NT2/D1 (cell line): ENCODE measurements at regions not wholly inside any gene's neighbourhood (a gene's known extent, or its start where the extent isn't known, plus 50 kb on each side); places are given as distances from the start of the nearest gene placed in this dataset.

ENCODE experiments used
- DNase-seq: peaks from one replicate; pipeline ENCODE4 v3.0.0-alpha.2; 2011; ENCODE audit warnings: low read depth, low spot score
- H3K27me3 ChIP-seq: 2 replicates; pipeline ENCODE4 v1.6.0; 2011; ENCODE audit warnings: mild to moderate bottlenecking; ENCODE audit not compliant: insufficient read length, insufficient read depth
- H3K36me3 ChIP-seq: 2 replicates; pipeline ENCODE4 v1.6.1; 2011; ENCODE audit warnings: mild to moderate bottlenecking, low read length, mixed read lengths; ENCODE audit not compliant: insufficient read depth, insufficient read length
- H3K4me1 ChIP-seq: 2 replicates; pipeline ENCODE4 v1.5.1; 2011; ENCODE audit not compliant: insufficient read depth, insufficient read length
- H3K4me3 ChIP-seq: 2 replicates; pipeline ENCODE4 v1.5.1; 2011; ENCODE audit warnings: low read depth; ENCODE audit not compliant: insufficient read length
- H3K9ac ChIP-seq: 2 replicates; pipeline ENCODE4 v1.6.0; 2011; ENCODE audit warnings: low read depth; ENCODE audit not compliant: insufficient read length
- H3K9me3 ChIP-seq: 2 replicates; pipeline ENCODE4 v1.5.1; 2011; ENCODE audit warnings: mild to moderate bottlenecking, low read length; ENCODE audit not compliant: insufficient read depth
- SUZ12 ChIP-seq: IDR thresholded peaks from 2 replicates; pipeline ENCODE4 v1.6.1; 2011; ENCODE audit not compliant: insufficient read length, insufficient read depth; ENCODE audit errors: extremely low read depth
- YY1 ChIP-seq: IDR thresholded peaks from 2 replicates; pipeline ENCODE4 v1.6.1; 2011; ENCODE audit not compliant: insufficient read length, insufficient read depth
- ZNF274 ChIP-seq: IDR thresholded peaks from 2 replicates; pipeline ENCODE4 v1.6.1; 2011; ENCODE audit warnings: mild to moderate bottlenecking, low read depth, low read length

GRCh38 chr10:129027906-129028305, 439.1 kb upstream of the MGMT start:
- Histone ChIP-seq H3K9me3 (no peaks in the 10 kb centered on the region), H3K4me3 (no peak overlapping the region), H3K9ac (no peak overlapping the region), H3K4me1 (no peaks in the 10 kb centered on the region), H3K36me3 (no peaks in the 10 kb centered on the region), H3K27me3 (no peaks in the 10 kb centered on the region)
- TF ChIP-seq YY1, result no peak
- TF ChIP-seq SUZ12, result no peak
- no peak for TF ChIP-seq ZNF274
- no peak for DNase-seq

- no peaks in the 10 kb centered on the region for H3K4me1 ChIP-seq
- no peak for TF ChIP-seq YY1
- TF ChIP-seq ZNF274, result no peak
- TF ChIP-seq SUZ12, result no peak
- H3K4me3 ChIP-seq, result no peak overlapping the region
- H3K9me3 ChIP-seq, result no peaks in the 10 kb centered on the region
- DNase-seq, result no peak
- no peak overlapping the region for H3K9ac ChIP-seq
- H3K27me3 ChIP-seq, result no peaks in the 10 kb centered on the region
- H3K36me3 ChIP-seq, result no peaks in the 10 kb centered on the region
Measured at GRCh38 chr10:129028451-129028850, 438.6 kb upstream of the MGMT start.

- DNase-seq, result no peak
- Histone ChIP-seq H3K9me3 (no peaks in the 10 kb centered on the region), H3K27me3 (no peaks in the 10 kb centered on the region), H3K4me1 (no peaks in the 10 kb centered on the region), H3K36me3 (no peaks in the 10 kb centered on the region), H3K4me3 (no peak overlapping the region), H3K9ac (no peak overlapping the region)
- TF ChIP-seq SUZ12, result no peak
- no peak for TF ChIP-seq ZNF274
- TF ChIP-seq YY1, result no peak
Measured at GRCh38 chr10:129029051-129029450, 438.0 kb upstream of the MGMT start.

GRCh38 chr10:129029851-129030602, 437.0 kb upstream of the MGMT start:
- H3K27me3 ChIP-seq, result no peaks in the 10 kb centered on the region
- no peak overlapping the region for H3K4me3 ChIP-seq
- no peaks in the 10 kb centered on the region for H3K36me3 ChIP-seq
- TF ChIP-seq ZNF274 (no peak), SUZ12 (no peak), YY1 (no peak)
- no peaks in the 10 kb centered on the region for H3K4me1 ChIP-seq
- H3K9ac ChIP-seq, result no peak overlapping the region
- no peak for DNase-seq
- no peaks in the 10 kb centered on the region for H3K9me3 ChIP-seq

- TF ChIP-seq YY1, result no peak
- no peak for TF ChIP-seq SUZ12
- DNase-seq, result no peak
- no peak overlapping the region for H3K4me3 ChIP-seq
- H3K27me3 ChIP-seq, result no peaks in the 10 kb centered on the region
- no peaks in the 10 kb centered on the region for H3K36me3 ChIP-seq
- no peaks in the 10 kb centered on the region for H3K9me3 ChIP-seq
- H3K4me1 ChIP-seq, result no peaks in the 10 kb centered on the region
- H3K9ac ChIP-seq, result no peak overlapping the region
Measured at GRCh38 chr10:129030603-129030895, 436.5 kb upstream of the MGMT start.

GRCh38 chr10:129030996-129031843, 435.8 kb upstream of the MGMT start:
- peak; percentile 54 for DNase-seq
- no peak overlapping the region for H3K9ac ChIP-seq

GRCh38 chr10:129031844-129032150, 435.2 kb upstream of the MGMT start:
- Histone ChIP-seq H3K4me1 (no peaks in the 10 kb centered on the region), H3K4me3 (no peak overlapping the region), H3K27me3 (no peaks in the 10 kb centered on the region), H3K9ac (no peak overlapping the region), H3K36me3 (no peaks in the 10 kb centered on the region), H3K9me3 (no peaks in the 10 kb centered on the region)
- DNase-seq, result no peak
- TF ChIP-seq ZNF274 (no peak), SUZ12 (no peak)

More at GRCh38 chr10:129030996-129031843, 435.8 kb upstream of the MGMT start:
- Histone ChIP-seq H3K36me3 (no peaks in the 10 kb centered on the region), H3K9me3 (no peaks in the 10 kb centered on the region), H3K27me3 (no peaks in the 10 kb centered on the region), H3K4me3 (no peak overlapping the region), H3K4me1 (no peaks in the 10 kb centered on the region)
- TF ChIP-seq ZNF274 (no peak), SUZ12 (no peak), YY1 (no peak)
